ENCODE measurements at regions not wholly inside any gene's neighbourhood (a gene's known extent, or its start where the extent isn't known, plus 50 kb on each side); places are given as distances from the start of the nearest gene placed in this dataset.

GRCh38 chr20:51085769-51086168 is 62.9 kb upstream of the KCNG1 start:
- no peak for FAIRE-seq
- no peak for DNase-seq (ENCODE audit: insufficient read length, low spot score)

- DNase-seq (ENCODE audit: insufficient read length, low spot score) (no peak), FAIRE-seq (peak; percentile 38)
Measured at GRCh38 chr20:51084593-51085377, 61.9 kb upstream of the KCNG1 start.

GRCh38 chr20:51083447-51083846 is 60.5 kb upstream of the KCNG1 start:
- no peak for DNase-seq (ENCODE audit: insufficient read length, low spot score)
- FAIRE-seq: no peak

- FAIRE-seq (peak; percentile 88), DNase-seq (ENCODE audit: insufficient read length, low spot score) (no peak)
Measured at GRCh38 chr20:51082988-51083387, 60.1 kb upstream of the KCNG1 start.

- DNase-seq (ENCODE audit: insufficient read length, low spot score) (no peak), FAIRE-seq (peak; percentile 42)
Measured at GRCh38 chr20:51080516-51080915, 57.6 kb upstream of the KCNG1 start.

- no peak for DNase-seq (ENCODE audit: insufficient read length, low spot score)
Measured at GRCh38 chr20:51079488-51079887, 56.6 kb upstream of the KCNG1 start.

GRCh38 chr20:51077686-51078060 is 54.8 kb upstream of the KCNG1 start:
- FAIRE-seq (peak; percentile 60), DNase-seq (ENCODE audit: insufficient read length, low spot score) (no peak)

More at GRCh38 chr20:51079488-51079887, 56.6 kb upstream of the KCNG1 start:
- no peak for FAIRE-seq

GRCh38 chr20:51076786-51077685 is 54.1 kb upstream of the KCNG1 start:
- FAIRE-seq (peak; percentile 71), DNase-seq (ENCODE audit: insufficient read length, low spot score) (no peak)

- no peak for FAIRE-seq
Measured at GRCh38 chr20:51074062-51074461, 51.2 kb upstream of the KCNG1 start.

More at GRCh38 chr20:51074062-51074461, 51.2 kb upstream of the KCNG1 start:
- no peak for DNase-seq (ENCODE audit: insufficient read length, low spot score)

Measured in HTR-8/SVneo (cell line).